PC-3 (cell line): ENCODE measurements at regions not wholly inside any gene's neighbourhood (a gene's known extent, or its start where the extent isn't known, plus 50 kb on each side); places are given as distances from the start of the nearest gene placed in this dataset.
A peak's percentile ranks its signal among the peaks of the same experiment; 100 is the strongest.

Experiments used
- ATAC-seq: fragments of 200-7000 bp; cut with Tn5 transposase; 2 replicates; pipeline ENCODE4 v1.9.1; 2020; ENCODE audit warnings: mild to moderate bottlenecking, moderate library complexity
- BruUV-seq: library from RNA; stranded (reverse); fragments of 400-500 nt; replicated peaks from 2 replicates; lab custom pipeline; 2021; lab: Mats Ljungman, UMichigan
- CTCF ChIA-PET: fragments of 300-600 bp; sonication (Branson Sonifier 250); formaldehyde crosslinking; loops from one replicate; lab custom pipeline; 2022; ENCODE audit warnings: antibody characterized with exemption; lab: Charles Lee
- POLR2A ChIA-PET: fragments of 300-600 bp; sonication (Branson Sonifier 250); formaldehyde crosslinking; loops from one replicate; lab custom pipeline; 2022; ENCODE audit warnings: antibody characterized with exemption; ENCODE audit not compliant: unreplicated experiment; lab: Charles Lee
- DNase-seq: peaks from one replicate; pipeline ENCODE4 v3.0.0-alpha.2; 2015
- H2AFZ ChIP-seq: fragments of 300-600 bp; sonication (generic); 2 replicates; pipeline ENCODE4 v1.6.0; 2016; ENCODE audit warnings: antibody characterized with exemption, low read length
- H3F3A ChIP-seq: fragments of 300-600 bp; sonication (generic); one replicate; pipeline ENCODE4 v1.6.0; 2017; ENCODE audit warnings: antibody characterized with exemption, low read length, control low read depth, mild to moderate bottlenecking; ENCODE audit not compliant: unreplicated experiment
- H3K27ac ChIP-seq: fragments of 300-600 bp; sonication (generic); 2 replicates; pipeline ENCODE4 v1.5.1; 2016; ENCODE audit warnings: mild to moderate bottlenecking, low read length
- H3K27me3 ChIP-seq: fragments of 300-600 bp; sonication (generic); 2 replicates; pipeline ENCODE4 v1.6.1; 2016; ENCODE audit warnings: low read length, mixed read lengths
- H3K36me3 ChIP-seq: fragments of 300-600 bp; sonication (generic); 2 replicates; pipeline ENCODE4 v1.6.1; 2016; ENCODE audit warnings: low read depth, mixed run types, low read length, mixed read lengths
- H3K4me1 ChIP-seq: fragments of 300-600 bp; sonication (generic); 2 replicates; pipeline ENCODE4 v1.5.1; 2016; ENCODE audit warnings: low read length; ENCODE audit not compliant: insufficient read depth
- H3K4me2 ChIP-seq: fragments of 300-600 bp; sonication (generic); 2 replicates; pipeline ENCODE4 v1.6.0; 2016; ENCODE audit warnings: low read length
- H3K4me3 ChIP-seq: fragments of 300-600 bp; sonication (generic); 2 replicates; pipeline ENCODE4 v1.5.1; 2016; ENCODE audit warnings: mild to moderate bottlenecking, low read length, mixed read lengths
- H3K79me2 ChIP-seq: fragments of 300-600 bp; sonication (generic); 2 replicates; pipeline ENCODE4 v1.6.1; 2017; ENCODE audit warnings: low read length, mixed read lengths
- H3K9ac ChIP-seq: fragments of 300-600 bp; sonication (generic); 2 replicates; pipeline ENCODE4 v1.6.0; 2016; ENCODE audit warnings: mild to moderate bottlenecking, low read length
- H3K9me2 ChIP-seq: fragments of 300-600 bp; sonication (generic); replicated peaks from 2 replicates; pipeline ENCODE4 v1.6.1; 2016; ENCODE audit warnings: mixed run types, low read length, mixed read lengths
- H3K9me3 ChIP-seq: fragments of 300-600 bp; sonication (generic); 2 replicates; pipeline ENCODE4 v1.6.1; 2016; ENCODE audit warnings: low read length, mixed read lengths
- H4K20me1 ChIP-seq: fragments of 300-600 bp; sonication (generic); 2 replicates; pipeline ENCODE4 v1.6.1; 2016; ENCODE audit warnings: low read length, mixed read lengths
- CTCF ChIP-seq: fragments of 300-600 bp; sonication (generic); conservative IDR thresholded peaks from 2 replicates; pipeline ENCODE4 v1.5.1; 2017; ENCODE audit warnings: antibody characterized with exemption, low read depth, mild to moderate bottlenecking, low read length
- EZH2 ChIP-seq: fragments of 300-600 bp; sonication (generic); IDR thresholded peaks from one replicate; pipeline ENCODE4 v1.6.1; 2017; ENCODE audit warnings: antibody characterized with exemption, mild to moderate bottlenecking, low read length; ENCODE audit not compliant: unreplicated experiment
- EZH2phosphoT487 ChIP-seq: fragments of 300-600 bp; sonication (generic); IDR thresholded peaks from 2 replicates; pipeline ENCODE4 v1.6.1; 2018; ENCODE audit warnings: mild to moderate bottlenecking, antibody characterized with exemption, low read length, borderline replicate concordance
- intact Hi-C: fragments of 100-400 bp; cut with micrococcal nuclease; formaldehyde crosslinking; loops from 2 replicates; pipeline ENCODE4 v1.9.0; 2023

GRCh38 chr9:81242866-81243265 lies 446.5 kb downstream of the TLE1 start:
- no peak for ATAC-seq
- no peak overlapping the region for H3K27ac ChIP-seq
- H3K9me3 ChIP-seq = no peaks in the 10 kb centered on the region
- intact Hi-C loops = no loop called here
- H3K4me1 ChIP-seq = peaks cover 4% of the 10 kb centered on the region
- TF ChIP-seq CTCF (no peak), EZH2phosphoT487 (no peak), EZH2 (no peak)
- CTCF ChIA-PET = no interaction called here
- no peak overlapping the region for H2AFZ ChIP-seq
- H3K9ac ChIP-seq = no peak overlapping the region
- no peaks in the 10 kb centered on the region for H3K27me3 ChIP-seq
- H4K20me1 ChIP-seq = no peaks in the 10 kb centered on the region
- H3K36me3 ChIP-seq = no peaks in the 10 kb centered on the region
- H3F3A ChIP-seq = no peaks in the 10 kb centered on the region
- POLR2A ChIA-PET = no interaction called here
- H3K9me2 ChIP-seq = no peaks in the 10 kb centered on the region
- no peak for DNase-seq
- H3K4me3 ChIP-seq = no peak overlapping the region
- H3K4me2 ChIP-seq = no peak overlapping the region
- H3K79me2 ChIP-seq = no peaks in the 10 kb centered on the region
- BruUV-seq = no TSS peak

GRCh38 chr9:81239388-81239787 lies 450.0 kb downstream of the TLE1 start:
- Histone ChIP-seq H4K20me1 (no peaks in the 10 kb centered on the region), H3K4me2 (no peak overlapping the region), H3K9me2 (no peaks in the 10 kb centered on the region), H3K36me3 (no peaks in the 10 kb centered on the region), H3K9ac (no peak overlapping the region), H3K4me3 (no peak overlapping the region), H3K27me3 (no peaks in the 10 kb centered on the region), H3K27ac (no peak overlapping the region), H3K9me3 (no peaks in the 10 kb centered on the region), H2AFZ (no peak overlapping the region), H3F3A (no peaks in the 10 kb centered on the region), H3K4me1 (peaks cover 16% of the 10 kb centered on the region), H3K79me2 (no peaks in the 10 kb centered on the region)
- intact Hi-C loops = loop anchor here (5.0 kb wide), 1 partner anchor 47 kb away; no protein-coding TSS in a partner anchor
- no TSS peak for BruUV-seq
- DNase-seq (no peak), ATAC-seq (no peak)
- POLR2A ChIA-PET = no interaction called here
- CTCF ChIA-PET = no interaction called here
- TF ChIP-seq EZH2phosphoT487 (no peak), EZH2 (no peak), CTCF (no peak)

GRCh38 chr9:81237565-81238231 lies 451.6 kb downstream of the TLE1 start:
- Histone ChIP-seq H3K9ac (no peak overlapping the region), H3K27ac (no peak overlapping the region; the same call in 1 of the 2 replicates), H3K36me3 (no peaks in the 10 kb centered on the region), H3F3A (no peaks in the 10 kb centered on the region), H3K27me3 (no peaks in the 10 kb centered on the region), H3K4me2 (peak overlapping the region; percentile 37; the same call in 1 of the 2 replicates), H4K20me1 (no peaks in the 10 kb centered on the region), H3K79me2 (no peaks in the 10 kb centered on the region), H3K9me2 (no peaks in the 10 kb centered on the region), H3K9me3 (no peaks in the 10 kb centered on the region), H2AFZ (0 out of 2 replicates have a peak overlapping the region, but pooled peaks have one; percentile 25), H3K4me3 (no peak overlapping the region), H3K4me1 (peaks cover 16% of the 10 kb centered on the region)
- POLR2A ChIA-PET = no interaction called here
- intact Hi-C loops = loop anchor here (5.0 kb wide), 1 partner anchor 45 kb away; no protein-coding TSS in a partner anchor
- BruUV-seq = no TSS peak
- ATAC-seq (peak; percentile 68), DNase-seq (peak; percentile 48)
- TF ChIP-seq EZH2 = no peak
- TF ChIP-seq EZH2phosphoT487 = no peak
- TF ChIP-seq CTCF = no peak
- CTCF ChIA-PET = no interaction called here
